A673 (cell line): ENCODE measurements at regions not wholly inside any gene's neighbourhood (a gene's known extent, or its start where the extent isn't known, plus 50 kb on each side); places are given as distances from the start of the nearest gene placed in this dataset.
"Not testable (repeated sequence)": the region's sequence is repeated elsewhere in the genome, so short reads cannot be mapped to it uniquely, and the experiment has no call there.

ENCODE experiments used
- BruUV-seq: library from RNA; stranded (reverse); fragments of 400-500 nt; replicated peaks from 2 replicates; lab custom pipeline; 2021; lab: Mats Ljungman, UMichigan
- CTCF ChIA-PET: fragments of 300-600 bp; sonication (Branson Sonifier 250); formaldehyde crosslinking; loops from one replicate; lab custom pipeline; 2022; ENCODE audit warnings: antibody characterized with exemption; lab: Charles Lee
- POLR2A ChIA-PET: fragments of 300-600 bp; sonication (Branson Sonifier 250); formaldehyde crosslinking; loops from one replicate; lab custom pipeline; 2022; ENCODE audit warnings: antibody characterized with exemption; ENCODE audit not compliant: low non-redundant PET; lab: Charles Lee
- DNase-seq: peaks from one replicate; pipeline ENCODE4 v3.0.0-alpha.2; 2015; ENCODE audit warnings: low spot score
- H3K27ac ChIP-seq: fragments of 200-600 bp; sonication (generic); 2 replicates; pipeline ENCODE4 v1.5.1; 2016; ENCODE audit warnings: mixed run types, low read depth, mild to moderate bottlenecking, mixed read lengths, antibody characterized with exemption, low read length; ENCODE audit not compliant: poor library complexity, severe bottlenecking
- H3K27me3 ChIP-seq: fragments of 200-600 bp; sonication (generic); replicated peaks from 2 replicates; pipeline ENCODE4 v1.6.1; 2017; ENCODE audit warnings: mixed run types, low read depth, mild to moderate bottlenecking, mixed read lengths, antibody characterized with exemption, low read length; ENCODE audit not compliant: insufficient read depth, poor library complexity
- H3K36me3 ChIP-seq: fragments of 200-600 bp; sonication (generic); 2 replicates; pipeline ENCODE4 v1.6.1; 2016; ENCODE audit warnings: mixed run types, mild to moderate bottlenecking, mixed read lengths, antibody characterized with exemption, low read length; ENCODE audit not compliant: insufficient read depth, poor library complexity, severe bottlenecking
- H3K4me1 ChIP-seq: fragments of 200-600 bp; sonication (generic); 2 replicates; pipeline ENCODE4 v1.6.1; 2017; ENCODE audit warnings: mixed run types, mild to moderate bottlenecking, mixed read lengths, antibody characterized with exemption, low read length; ENCODE audit not compliant: insufficient read depth, poor library complexity, severe bottlenecking
- H3K4me3 ChIP-seq: fragments of 200-600 bp; sonication (generic); 2 replicates; pipeline ENCODE4 v1.5.1; 2016; ENCODE audit warnings: low read depth, mixed run types, mild to moderate bottlenecking, mixed read lengths, low read length; ENCODE audit not compliant: poor library complexity, severe bottlenecking
- H3K9me3 ChIP-seq: fragments of 200-600 bp; sonication (generic); 2 replicates; pipeline ENCODE4 v1.6.1; 2016; ENCODE audit warnings: mixed run types, low read depth, mild to moderate bottlenecking, mixed read lengths, antibody characterized with exemption, low read length; ENCODE audit not compliant: poor library complexity, severe bottlenecking
- CTCF ChIP-seq: fragments of 300-800, 200-600 bp; sonication (generic); conservative IDR thresholded peaks from 2 replicates; pipeline ENCODE4 v1.5.1; 2017; ENCODE audit warnings: low read depth, mild to moderate bottlenecking, antibody characterized with exemption, low read length, moderate library complexity, mixed read lengths
- EZH2 ChIP-seq: fragments of 200-600 bp; sonication (generic); IDR thresholded peaks from 2 replicates; pipeline ENCODE4 v1.6.1; 2017; ENCODE audit warnings: borderline replicate concordance, low read depth, mild to moderate bottlenecking, mixed read lengths, antibody characterized with exemption, low read length; ENCODE audit not compliant: poor library complexity, severe bottlenecking
- intact Hi-C: fragments of 100-400 bp; cut with micrococcal nuclease; formaldehyde crosslinking; loops from one replicate; pipeline ENCODE4 v1.10.0; 2022; ENCODE audit not compliant: unreplicated experiment

GRCh38 chr6:4725136-4725760, 51.0 kb upstream of the CDYL start:
- H3K4me3 ChIP-seq, DNase-seq, H3K36me3 ChIP-seq, H3K9me3 ChIP-seq, intact Hi-C loops, POLR2A ChIA-PET, H3K4me1 ChIP-seq, CTCF ChIA-PET, H3K27me3 ChIP-seq, H3K27ac ChIP-seq, BruUV-seq: not testable (repeated sequence)

- H3K4me1 ChIP-seq, intact Hi-C loops, H3K9me3 ChIP-seq, H3K4me3 ChIP-seq, BruUV-seq, H3K36me3 ChIP-seq, CTCF ChIA-PET, POLR2A ChIA-PET, H3K27me3 ChIP-seq, H3K27ac ChIP-seq: not testable (repeated sequence)
- DNase-seq = peak; percentile 21
These were observed 51.5 kb upstream of the CDYL start for GRCh38 chr6:4724727-4725126.

GRCh38 chr6:4723383-4723782, 52.8 kb upstream of the CDYL start:
- Histone ChIP-seq H3K4me3 (no peak overlapping the region), H3K36me3 (no peaks in the 10 kb centered on the region), H3K27me3 (no peaks in the 10 kb centered on the region), H3K27ac (no peak overlapping the region), H3K9me3 (no peaks in the 10 kb centered on the region), H3K4me1 (no peaks in the 10 kb centered on the region)
- no peak for DNase-seq
- intact Hi-C loops = no loop called here
- no TSS peak for BruUV-seq
- TF ChIP-seq CTCF (no peak), EZH2 (no peak)
- CTCF ChIA-PET = no interaction called here
- POLR2A ChIA-PET = no interaction called here

- H3K4me1 ChIP-seq, H3K9me3 ChIP-seq, intact Hi-C loops, H3K27me3 ChIP-seq, H3K4me3 ChIP-seq, POLR2A ChIA-PET, DNase-seq, H3K27ac ChIP-seq, H3K36me3 ChIP-seq, CTCF ChIA-PET, BruUV-seq: not testable (repeated sequence)
These were observed 54.8 kb upstream of the CDYL start for GRCh38 chr6:4721368-4721767.

- intact Hi-C loops = no loop called here
- Histone ChIP-seq H3K9me3 (no peaks in the 10 kb centered on the region), H3K27me3 (no peaks in the 10 kb centered on the region), H3K4me3 (no peak overlapping the region), H3K36me3 (no peaks in the 10 kb centered on the region), H3K27ac (no peak overlapping the region), H3K4me1 (no peaks in the 10 kb centered on the region)
- no peak for DNase-seq
- CTCF ChIA-PET = no interaction called here
- POLR2A ChIA-PET = no interaction called here
- BruUV-seq = no TSS peak
- TF ChIP-seq CTCF (no peak), EZH2 (no peak)
These were observed 56.7 kb upstream of the CDYL start for GRCh38 chr6:4719491-4719890.
